H1 (cell line): ENCODE measurements at regions not wholly inside any gene's neighbourhood (a gene's known extent, or its start where the extent isn't known, plus 50 kb on each side); places are given as distances from the start of the nearest gene placed in this dataset.

ENCODE experiments used
- CTCF ChIA-PET: fragments of 300-600 bp; sonication (Branson Sonifier 250); formaldehyde crosslinking; loops from one replicate; lab custom pipeline; 2021; ENCODE audit not compliant: partially characterized antibody; lab: Charles Lee
- POLR2A ChIA-PET: fragments of 300-600 bp; sonication (Branson Sonifier 250); formaldehyde crosslinking; loops from one replicate; lab custom pipeline; 2021; ENCODE audit warnings: inconsistent platforms; ENCODE audit not compliant: partially characterized antibody; lab: Charles Lee
- DNase-seq, 2 experiments: peaks; one replicate each; pipeline versions ENCODE4 v3.0.0 to v3.0.0-alpha.2; 2010 to 2022; ENCODE audit warnings: low spot score in 2 of 2, low read depth in 1 of 2, mixed read lengths in 1 of 2
- FAIRE-seq: peaks from 2 replicates; lab custom pipeline; 2011; peaks lifted over from hg19 to GRCh38; lab: Jason Lieb, UNC
- H2AFZ ChIP-seq: 2 replicates; pipeline ENCODE4 v1.8.1; 2012; ENCODE audit warnings: low read length, inconsistent platforms
- H2AK5ac ChIP-seq: 2 replicates; pipeline ENCODE4 v1.6.1; 2013; ENCODE audit warnings: low read depth, low read length
- H2BK120ac ChIP-seq: replicated peaks from 2 replicates; pipeline ENCODE3; 2013; ENCODE audit warnings: low read depth, low read length, inconsistent platforms
- H2BK12ac ChIP-seq: 2 replicates; pipeline ENCODE4 v1.6.1; 2013; ENCODE audit warnings: low read depth, low read length
- H2BK15ac ChIP-seq: 2 replicates; pipeline ENCODE4 v1.6.1; 2013; ENCODE audit warnings: low read length
- H2BK20ac ChIP-seq: 2 replicates; pipeline ENCODE4 v1.6.1; 2013; ENCODE audit warnings: low read length
- H2BK5ac ChIP-seq: 2 replicates; pipeline ENCODE4 v1.6.1; 2013; ENCODE audit warnings: low read depth, low read length
- H3K14ac ChIP-seq: 2 replicates; pipeline ENCODE4 v1.6.1; 2013; ENCODE audit warnings: inconsistent platforms; ENCODE audit not compliant: insufficient read length
- H3K18ac ChIP-seq: 2 replicates; pipeline ENCODE4 v1.6.1; 2013; ENCODE audit warnings: low read length; ENCODE audit errors: extremely low read depth
- H3K23ac ChIP-seq: 2 replicates; pipeline ENCODE4 v1.6.1; 2013; ENCODE audit warnings: inconsistent platforms; ENCODE audit not compliant: insufficient read length
- H3K23me2 ChIP-seq: 2 replicates; pipeline ENCODE4 v1.6.1; 2013; ENCODE audit warnings: low read depth, low read length
- H3K27ac ChIP-seq: 2 replicates; pipeline ENCODE4 v1.6.1; 2011; ENCODE audit warnings: low read depth, low read length, inconsistent platforms
- H3K27me3 ChIP-seq, 4 experiments: replicated peaks in 1 of 4; 1 replicate in 1 of 4; 2 replicates in 3 of 4; pipeline versions ENCODE4 v1.6.1 to v1.8.1; 2011 to 2013; ENCODE audit warnings: low read length in 3 of 4, mild to moderate bottlenecking in 3 of 4, inconsistent platforms in 2 of 4, mixed read lengths in 2 of 4, moderate library complexity in 1 of 4; ENCODE audit not compliant: control insufficient read depth in 3 of 4, insufficient read depth in 3 of 4; ENCODE audit errors: extremely low read depth in 1 of 4
- H3K36me3 ChIP-seq, 4 experiments: 2 replicates each; pipeline versions ENCODE4 v1.6.1 to v1.8.1; 2011 to 2013; ENCODE audit warnings: mild to moderate bottlenecking in 4 of 4, low read length in 3 of 4, moderate library complexity in 2 of 4, control low read depth in 1 of 4, inconsistent platforms in 1 of 4; ENCODE audit not compliant: insufficient read depth in 4 of 4, control insufficient read depth in 2 of 4
- H3K4ac ChIP-seq: replicated peaks from 2 replicates; pipeline ENCODE3; 2013; ENCODE audit warnings: low read length, low read depth, mixed read lengths, inconsistent platforms; ENCODE audit not compliant: insufficient read length
- H3K4me1 ChIP-seq, 4 experiments: replicated peaks in 1 of 4; 1 replicate in 1 of 4; 2 replicates in 3 of 4; pipeline versions ENCODE4 v1.6.1 to v1.8.1; 2011 to 2013; ENCODE audit warnings: low read length in 3 of 4, inconsistent platforms in 2 of 4, mixed read lengths in 1 of 4; ENCODE audit not compliant: insufficient read depth in 4 of 4, control insufficient read depth in 3 of 4
- H3K4me2 ChIP-seq, 2 experiments: 2 replicates each; pipeline versions ENCODE4 v1.6.1 to v1.8.1; 2011 to 2013; ENCODE audit warnings: low read depth in 2 of 2, low read length in 2 of 2, control low read depth in 1 of 2, inconsistent platforms in 1 of 2, mild to moderate bottlenecking in 1 of 2; ENCODE audit not compliant: insufficient read depth in 1 of 2
- H3K4me3 ChIP-seq, 4 experiments: fragments of 200-600, 300-600 bp in 1 of 4; sonication (generic), shearing (Covaris generic), sonication (Bioruptor Twin) in 1 of 4; 2 replicates each; pipeline versions ENCODE4 v1.5.1 to v1.8.1; 2011 to 2016; ENCODE audit warnings: low read length in 4 of 4, low read depth in 3 of 4, control low read depth in 2 of 4, inconsistent platforms in 2 of 4, mild to moderate bottlenecking in 2 of 4, mixed read lengths in 1 of 4, moderate library complexity in 1 of 4; ENCODE audit not compliant: insufficient read depth in 2 of 4; ENCODE audit errors: extremely low read depth in 1 of 4
- H3K56ac ChIP-seq: replicated peaks from 2 replicates; pipeline ENCODE3; 2013; ENCODE audit warnings: low read depth, mild to moderate bottlenecking, mixed read lengths, low read length, inconsistent platforms; ENCODE audit not compliant: insufficient read length
- H3K79me1 ChIP-seq: 2 replicates; pipeline ENCODE4 v1.6.1; 2013; ENCODE audit warnings: low read depth, low read length, control low read depth
- H3K79me2 ChIP-seq, 2 experiments: 2 replicates each; pipeline versions ENCODE4 v1.6.1 to v1.8.1; 2012 to 2013; ENCODE audit warnings: low read length in 2 of 2, mild to moderate bottlenecking in 2 of 2, inconsistent platforms in 1 of 2; ENCODE audit not compliant: insufficient read depth in 2 of 2, control insufficient read depth in 1 of 2
- H3K9ac ChIP-seq, 4 experiments: replicated peaks in 1 of 4; 1 replicate in 1 of 4; 2 replicates in 3 of 4; pipeline versions ENCODE4 v1.6.1 to v1.8.1; 2011 to 2013; ENCODE audit warnings: low read depth in 3 of 4, low read length in 3 of 4, control low read depth in 2 of 4, mild to moderate bottlenecking in 2 of 4, moderate library complexity in 2 of 4, inconsistent platforms in 1 of 4; ENCODE audit errors: extremely low read depth in 1 of 4
- H3K9me3 ChIP-seq, 2 experiments: 2 replicates each; pipeline versions ENCODE4 v1.6.1 to v1.8.1; 2012 to 2013; ENCODE audit warnings: mild to moderate bottlenecking in 2 of 2, moderate library complexity in 2 of 2, control low read depth in 1 of 2, inconsistent platforms in 1 of 2, low read depth in 1 of 2, low read length in 1 of 2, mixed read lengths in 1 of 2; ENCODE audit not compliant: insufficient read depth in 2 of 2
- H4K20me1 ChIP-seq, 2 experiments: replicated peaks in 1 of 2; 2 replicates each; pipeline versions ENCODE3 to v1.8.1; 2011 to 2013; ENCODE audit warnings: inconsistent platforms in 2 of 2, low read length in 2 of 2, mild to moderate bottlenecking in 1 of 2; ENCODE audit not compliant: insufficient read depth in 2 of 2, control insufficient read depth in 1 of 2
- H4K5ac ChIP-seq: 2 replicates; pipeline ENCODE4 v1.6.1; 2013; ENCODE audit warnings: low read length, low read depth, mixed read lengths, inconsistent platforms; ENCODE audit not compliant: insufficient read length
- H4K8ac ChIP-seq: 2 replicates; pipeline ENCODE4 v1.8.0; 2013; ENCODE audit warnings: mild to moderate bottlenecking, moderate library complexity, low read length, inconsistent platforms; ENCODE audit not compliant: insufficient read depth; ENCODE audit errors: extremely low read depth
- H4K91ac ChIP-seq: replicated peaks from 2 replicates; pipeline ENCODE3; 2013; ENCODE audit warnings: low read length, mixed read lengths, inconsistent platforms; ENCODE audit not compliant: insufficient read length
- ATF3 ChIP-seq: IDR thresholded peaks from 2 replicates; pipeline ENCODE4 v1.6.1; 2011; ENCODE audit warnings: low read depth, mild to moderate bottlenecking, low read length; ENCODE audit not compliant: insufficient read depth
- BCL11A ChIP-seq, 2 experiments: IDR thresholded peaks; one replicate each; pipeline ENCODE4 v1.6.1; 2011; ENCODE audit warnings: low read depth in 2 of 2, low read length in 2 of 2, mild to moderate bottlenecking in 2 of 2
- CBX5 ChIP-seq: fragments of 300-800, 300-1000 bp; sonication (generic); IDR thresholded peaks from 2 replicates; pipeline ENCODE4 v1.7.1; 2016; ENCODE audit warnings: antibody characterized with exemption, low read length, low read depth
- CBX8 ChIP-seq: fragments of 300-800, 300-1000 bp; sonication (generic); IDR thresholded peaks from 2 replicates; pipeline ENCODE4 v1.7.1; 2016; ENCODE audit warnings: low read depth, low read length, borderline replicate concordance
- CHD1 ChIP-seq: IDR thresholded peaks from 2 replicates; pipeline ENCODE4 v1.6.1; 2012; ENCODE audit warnings: low read depth, low read length, improper control_type of control experiment
- CHD2 ChIP-seq: IDR thresholded peaks from 2 replicates; pipeline ENCODE4 v1.6.1; 2012; ENCODE audit warnings: low read length, improper control_type of control experiment
- CREB1 ChIP-seq: IDR thresholded peaks from 2 replicates; pipeline ENCODE4 v1.6.1; 2012; ENCODE audit warnings: inconsistent platforms
- GABPA ChIP-seq: IDR thresholded peaks from 2 replicates; pipeline ENCODE4 v1.6.1; 2011; ENCODE audit warnings: mild to moderate bottlenecking, low read length, moderate library complexity, borderline replicate concordance; ENCODE audit not compliant: insufficient read depth
- KDM4A ChIP-seq: IDR thresholded peaks from one replicate; pipeline ENCODE4 v1.7.1; 2012; ENCODE audit warnings: low read depth, mild to moderate bottlenecking, moderate library complexity, low read length, inconsistent platforms; ENCODE audit not compliant: severe bottlenecking
- KDM5A ChIP-seq: fragments of 200-600 bp; IDR thresholded peaks from 2 replicates; pipeline ENCODE4 v1.7.1; 2012; ENCODE audit warnings: mild to moderate bottlenecking, low read length, inconsistent platforms, mixed read lengths
- POLR2AphosphoS5 ChIP-seq: IDR thresholded peaks from 2 replicates; pipeline ENCODE4 v1.6.1; 2011; ENCODE audit warnings: low read depth, low read length
- SIN3A ChIP-seq, 2 experiments: IDR thresholded peaks in 1 of 2; conservative IDR thresholded peaks in 1 of 2; 2 replicates each; pipeline ENCODE4 v1.6.1; 2011 to 2012; ENCODE audit warnings: low read length in 2 of 2, improper control_type of control experiment in 1 of 2, low read depth in 1 of 2, mild to moderate bottlenecking in 1 of 2
- SRF ChIP-seq: IDR thresholded peaks from 2 replicates; pipeline ENCODE4 v1.6.1; 2011; ENCODE audit warnings: mild to moderate bottlenecking, low read depth, low read length, moderate library complexity
- TAF1 ChIP-seq: IDR thresholded peaks from 2 replicates; pipeline ENCODE4 v1.6.1; 2011; ENCODE audit warnings: mild to moderate bottlenecking, low read depth, low read length
- TCF12 ChIP-seq: IDR thresholded peaks from 2 replicates; pipeline ENCODE4 v1.6.1; 2011; ENCODE audit warnings: low read depth, mild to moderate bottlenecking, low read length
- WGBS, 2 experiments: shearing (Covaris generic) in 1 of 2; methylation state at CpG; one replicate each; pipeline versions ENCODE4 v1.1.6 to v1.1.7; 2013 to 2015; ENCODE audit warnings: low lambda C conversion rate in 2 of 2, mixed read lengths in 2 of 2, inconsistent platforms in 1 of 2, low coverage in 1 of 2, missing lambda C conversion rate in 1 of 2; ENCODE audit not compliant: insufficient replicate concordance in 2 of 2, insufficient coverage in 1 of 2, insufficient read length in 1 of 2; ENCODE audit errors: extremely low coverage in 1 of 2, missing lambda C conversion rate in 1 of 2; 5-methylcytosine and 5-hydroxymethylcytosine counted together
- TF ChIP-seq, protein P1 (sequence below): IDR thresholded peaks from 2 replicates; pipeline ENCODE4 v1.6.1; 2012; ENCODE audit warnings: inconsistent platforms

- WGBS, 2 experiments = 84% methylated on average over 2 of the region's 2 CpGs; no CpG with 5 or more reads in 1 of the 2 experiments
- ChIA-PET POLR2A (no interaction called here), CTCF (interaction anchor here (1.0 kb wide), 1 partner anchor 13 kb away, joined by 3 read pairs; no protein-coding TSS in a partner anchor)
- no peaks in the 10 kb centered on the region for H3K79me2 ChIP-seq
- H3K56ac ChIP-seq = no peak overlapping the region
- no peak overlapping the region for H3K4ac ChIP-seq
- no peak overlapping the region for H4K91ac ChIP-seq
- H2BK5ac ChIP-seq = no peak overlapping the region
- H3K9ac ChIP-seq = no peak overlapping the region
- no peak for DNase-seq
- no peak overlapping the region; the same call in 1 of the 2 replicates for H2AFZ ChIP-seq
- no peaks in the 10 kb centered on the region for H4K20me1 ChIP-seq
- H3K18ac ChIP-seq = no peak overlapping the region
- no peak overlapping the region for H4K8ac ChIP-seq
- no peak overlapping the region for H2BK120ac ChIP-seq
- no peaks in the 10 kb centered on the region for H3K79me1 ChIP-seq
- H2BK12ac ChIP-seq = no peak overlapping the region
- H3K4me2 ChIP-seq = no peak overlapping the region
- no peaks in the 10 kb centered on the region for H3K27me3 ChIP-seq
- no peak overlapping the region for H2AK5ac ChIP-seq
- no peaks in the 10 kb centered on the region for H3K9me3 ChIP-seq
- FAIRE-seq = no peak
- no peak overlapping the region for H3K14ac ChIP-seq
- no peaks in the 10 kb centered on the region for H3K4me1 ChIP-seq
- no peaks in the 10 kb centered on the region for H3K36me3 ChIP-seq
- no peak overlapping the region for H4K5ac ChIP-seq
- H3K4me3 ChIP-seq = no peak overlapping the region
- no peak overlapping the region for H2BK20ac ChIP-seq
- H3K23me2 ChIP-seq = no peaks in the 10 kb centered on the region
- no peak overlapping the region for H3K27ac ChIP-seq
- no peak overlapping the region for H2BK15ac ChIP-seq
- no peak overlapping the region for H3K23ac ChIP-seq
- TF ChIP-seq BCL11A (IDR thresholded peaks at IDR 0.05; ENCODE audit: low read depth in 2 of 2, low read length in 2 of 2) (no peak), CHD2 (no peak), SRF (no peak), KDM5A (no peak), SIN3A (conservative IDR thresholded peaks at IDR 0.05 in 1 of 2, IDR thresholded peaks at IDR 0.05 in 1 of 2; ENCODE audit: low read depth in 1 of 2, low read length in 2 of 2) (no peak), CREB1 (no peak), ATF3 (no peak), KDM4A (no peak), CHD1 (no peak), CBX5 (no peak), GABPA (no peak), POLR2AphosphoS5 (no peak), CBX8 (no peak), TAF1 (no peak), TCF12 (no peak)
- TF ChIP-seq, protein P1, sequence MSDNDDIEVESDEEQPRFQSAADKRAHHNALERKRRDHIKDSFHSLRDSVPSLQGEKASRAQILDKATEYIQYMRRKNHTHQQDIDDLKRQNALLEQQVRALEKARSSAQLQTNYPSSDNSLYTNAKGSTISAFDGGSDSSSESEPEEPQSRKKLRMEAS = no peak
Observed at GRCh38 chr7:138313829-138314178, 146.3 kb upstream of the TRIM24 start.
